OCI-LY1 (cell line): ENCODE measurements at regions not wholly inside any gene's neighbourhood (a gene's known extent, or its start where the extent isn't known, plus 50 kb on each side); places are given as distances from the start of the nearest gene placed in this dataset.

Experiments used
- EZH2 ChIP-seq: fragments of 200-600 bp; sonication (generic), shearing (Covaris generic); IDR thresholded peaks from 2 replicates; pipeline ENCODE4 v1.8.0; 2017; ENCODE audit warnings: borderline replicate concordance, mixed run types, mild to moderate bottlenecking, antibody characterized with exemption, low read length, moderate library complexity, mixed read lengths
- TF ChIP-seq, protein P1 (sequence below): fragments of 200-600 bp; sonication (generic), shearing (Covaris generic); IDR thresholded peaks from 2 replicates; pipeline ENCODE4 v1.5.1; 2017; ENCODE audit warnings: mild to moderate bottlenecking, antibody characterized with exemption, low read length, moderate library complexity, mixed read lengths

GRCh38 chr4:169885893-169886292 is 128.1 kb upstream of the HPF1 start:
- TF ChIP-seq, protein P1, sequence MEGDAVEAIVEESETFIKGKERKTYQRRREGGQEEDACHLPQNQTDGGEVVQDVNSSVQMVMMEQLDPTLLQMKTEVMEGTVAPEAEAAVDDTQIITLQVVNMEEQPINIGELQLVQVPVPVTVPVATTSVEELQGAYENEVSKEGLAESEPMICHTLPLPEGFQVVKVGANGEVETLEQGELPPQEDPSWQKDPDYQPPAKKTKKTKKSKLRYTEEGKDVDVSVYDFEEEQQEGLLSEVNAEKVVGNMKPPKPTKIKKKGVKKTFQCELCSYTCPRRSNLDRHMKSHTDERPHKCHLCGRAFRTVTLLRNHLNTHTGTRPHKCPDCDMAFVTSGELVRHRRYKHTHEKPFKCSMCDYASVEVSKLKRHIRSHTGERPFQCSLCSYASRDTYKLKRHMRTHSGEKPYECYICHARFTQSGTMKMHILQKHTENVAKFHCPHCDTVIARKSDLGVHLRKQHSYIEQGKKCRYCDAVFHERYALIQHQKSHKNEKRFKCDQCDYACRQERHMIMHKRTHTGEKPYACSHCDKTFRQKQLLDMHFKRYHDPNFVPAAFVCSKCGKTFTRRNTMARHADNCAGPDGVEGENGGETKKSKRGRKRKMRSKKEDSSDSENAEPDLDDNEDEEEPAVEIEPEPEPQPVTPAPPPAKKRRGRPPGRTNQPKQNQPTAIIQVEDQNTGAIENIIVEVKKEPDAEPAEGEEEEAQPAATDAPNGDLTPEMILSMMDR = no peak
- no peak for TF ChIP-seq EZH2
